HG03060 (cell line): ENCODE measurements at regions not wholly inside any gene's neighbourhood (a gene's known extent, or its start where the extent isn't known, plus 50 kb on each side); places are given as distances from the start of the nearest gene placed in this dataset.
"Not testable (repeated sequence)": the region's sequence is repeated elsewhere in the genome, so short reads cannot be mapped to it uniquely, and the experiment has no call there.

Source experiments
- ATAC-seq: cut with Tn5 transposase; IDR thresholded peaks from one replicate; pipeline ENCODE4 v1.9.1; 2021; ENCODE audit warnings: low read depth, moderate number of reproducible peaks; ENCODE audit not compliant: unreplicated experiment

- not testable (repeated sequence) for ATAC-seq
Measured at GRCh38 chr4:121616449-121616848, 80.3 kb downstream of the ANXA5 start.

GRCh38 chr4:121614101-121614500, 82.7 kb downstream of the ANXA5 start:
- ATAC-seq: no peak

GRCh38 chr4:121599049-121599448, 97.7 kb downstream of the ANXA5 start:
- ATAC-seq: no peak

- ATAC-seq: peak; percentile 54
Measured at GRCh38 chr4:121597346-121597934, 99.3 kb downstream of the ANXA5 start.

- no peak for ATAC-seq
Measured at GRCh38 chr4:121594796-121595526, 101.8 kb downstream of the ANXA5 start.

- no peak for ATAC-seq
Measured at GRCh38 chr4:121593760-121594159, 103.0 kb downstream of the ANXA5 start.

- not testable (repeated sequence) for ATAC-seq
Measured at GRCh38 chr4:121592257-121592656, 104.5 kb downstream of the ANXA5 start.

GRCh38 chr4:121584836-121585235, 111.9 kb downstream of the ANXA5 start:
- ATAC-seq: no peak

GRCh38 chr4:121583396-121583795, 113.4 kb downstream of the ANXA5 start:
- ATAC-seq: no peak

- ATAC-seq: no peak
Measured at GRCh38 chr4:121582296-121582695, 114.5 kb downstream of the ANXA5 start.

- not testable (repeated sequence) for ATAC-seq
Measured at GRCh38 chr4:121575392-121575791, 121.4 kb downstream of the ANXA5 start.

- no peak for ATAC-seq
Measured at GRCh38 chr4:121574618-121575017, 122.2 kb downstream of the ANXA5 start.

- ATAC-seq: no peak
Measured at GRCh38 chr4:121567748-121568147, 129.0 kb downstream of the ANXA5 start.

GRCh38 chr4:121564840-121565375, 131.9 kb downstream of the ANXA5 start:
- ATAC-seq: no peak

- ATAC-seq: no peak
Measured at GRCh38 chr4:121562811-121563210, 134.0 kb downstream of the ANXA5 start.

GRCh38 chr4:121555315-121556107, 141.3 kb downstream of the ANXA5 start:
- no peak for ATAC-seq

GRCh38 chr4:121554382-121554781, 142.4 kb downstream of the ANXA5 start:
- ATAC-seq: no peak

- no peak for ATAC-seq
Measured at GRCh38 chr4:121551881-121552280, 144.9 kb downstream of the ANXA5 start.

- no peak for ATAC-seq
Measured at GRCh38 chr4:121551271-121551670, 145.5 kb downstream of the ANXA5 start.

- no peak for ATAC-seq
Measured at GRCh38 chr4:121541696-121542095, 155.1 kb downstream of the ANXA5 start.

- no peak for ATAC-seq
Measured at GRCh38 chr4:121535351-121535750, 154.5 kb upstream of the QRFPR start.
